Activated CD8-positive, alpha-beta memory T cell treated with anti-CD3 and anti-CD28 coated beads for 36 hours (primary cell): ENCODE measurements at regions not wholly inside any gene's neighbourhood (a gene's known extent, or its start where the extent isn't known, plus 50 kb on each side); places are given as distances from the start of the nearest gene placed in this dataset.

Experiments used
- CTCF ChIA-PET: fragments of 350-600 bp; sonication (Branson Sonifier 250); formaldehyde crosslinking; loops from one replicate; lab custom pipeline; 2021; ENCODE audit warnings: antibody characterized with exemption; lab: Charles Lee
- POLR2A ChIA-PET: fragments of 350-600 bp; sonication (Branson Sonifier 250); formaldehyde crosslinking; loops from one replicate; lab custom pipeline; 2021; ENCODE audit warnings: antibody characterized with exemption; lab: Charles Lee

GRCh38 chr6:74114428-74114827, 418.4 kb downstream of the CD109 start:
- CTCF ChIA-PET: no interaction called here
- POLR2A ChIA-PET: no interaction called here

- CTCF ChIA-PET: no interaction called here
Observed at GRCh38 chr6:74113901-74114300, 417.9 kb downstream of the CD109 start.

GRCh38 chr6:74103417-74103816, 407.4 kb downstream of the CD109 start:
- CTCF ChIA-PET: no interaction called here
- POLR2A ChIA-PET: no interaction called here

More at GRCh38 chr6:74113901-74114300, 417.9 kb downstream of the CD109 start:
- POLR2A ChIA-PET: no interaction called here

- CTCF ChIA-PET: interaction anchor here (0.6 kb wide), 1 partner anchor 88 kb away, joined by 4 read pairs; no protein-coding TSS in a partner anchor
- POLR2A ChIA-PET: no interaction called here
Observed at GRCh38 chr6:74100719-74101287, 404.8 kb downstream of the CD109 start.

GRCh38 chr6:74096329-74096728, 400.3 kb downstream of the CD109 start:
- ChIA-PET CTCF (no interaction called here), POLR2A (no interaction called here)

- CTCF ChIA-PET: interaction anchor here (0.6 kb wide), 1 partner anchor 516 kb away, joined by 3 read pairs; no protein-coding TSS in a partner anchor
- POLR2A ChIA-PET: no interaction called here
Observed at GRCh38 chr6:74093361-74093760, 397.4 kb downstream of the CD109 start.

GRCh38 chr6:74091794-74092157, 395.8 kb downstream of the CD109 start:
- POLR2A ChIA-PET: no interaction called here
- CTCF ChIA-PET: interaction anchor here (0.6 to 1.1 kb wide), 2 partner anchors 1115 to 1118 kb away, joined by 3 to 4 read pairs; no protein-coding TSS in a partner anchor

- ChIA-PET CTCF (interaction anchor here (0.6 to 1.1 kb wide), 2 partner anchors 1116 to 1118 kb away, joined by 3 to 4 read pairs; no protein-coding TSS in a partner anchor), POLR2A (no interaction called here)
Observed at GRCh38 chr6:74091136-74091793, 395.3 kb downstream of the CD109 start.

GRCh38 chr6:74087899-74088298, 391.9 kb downstream of the CD109 start:
- POLR2A ChIA-PET: no interaction called here
- CTCF ChIA-PET: no interaction called here

- ChIA-PET CTCF (interaction anchor here (0.5 kb wide), 1 partner anchor 145 kb away, joined by 4 read pairs; no protein-coding TSS in a partner anchor), POLR2A (no interaction called here)
Observed at GRCh38 chr6:74075896-74076295, 379.9 kb downstream of the CD109 start.

- POLR2A ChIA-PET: no interaction called here
- CTCF ChIA-PET: no interaction called here
Observed at GRCh38 chr6:74075323-74075722, 379.3 kb downstream of the CD109 start.

- ChIA-PET POLR2A (no interaction called here), CTCF (no interaction called here)
Observed at GRCh38 chr6:74074645-74075044, 378.6 kb downstream of the CD109 start.

GRCh38 chr6:74073999-74074398, 378.0 kb downstream of the CD109 start:
- POLR2A ChIA-PET: no interaction called here
- CTCF ChIA-PET: no interaction called here

GRCh38 chr6:74073429-74073828, 377.4 kb downstream of the CD109 start:
- POLR2A ChIA-PET: no interaction called here
- CTCF ChIA-PET: no interaction called here

- CTCF ChIA-PET: no interaction called here
- POLR2A ChIA-PET: no interaction called here
Observed at GRCh38 chr6:74071214-74071613, 375.2 kb downstream of the CD109 start.

GRCh38 chr6:74070711-74071110, 374.7 kb downstream of the CD109 start:
- POLR2A ChIA-PET: no interaction called here
- CTCF ChIA-PET: no interaction called here

- ChIA-PET POLR2A (no interaction called here), CTCF (no interaction called here)
Observed at GRCh38 chr6:74070091-74070490, 374.1 kb downstream of the CD109 start.

GRCh38 chr6:74069089-74069581, 373.1 kb downstream of the CD109 start:
- POLR2A ChIA-PET: no interaction called here
- CTCF ChIA-PET: no interaction called here

GRCh38 chr6:74066168-74066871, 370.3 kb downstream of the CD109 start:
- ChIA-PET POLR2A (no interaction called here), CTCF (no interaction called here)

GRCh38 chr6:74065705-74066104, 369.7 kb downstream of the CD109 start:
- CTCF ChIA-PET: no interaction called here
- POLR2A ChIA-PET: no interaction called here
